ENCODE measurements at regions not wholly inside any gene's neighbourhood (a gene's known extent, or its start where the extent isn't known, plus 50 kb on each side); places are given as distances from the start of the nearest gene placed in this dataset.

- 87 to 90% methylated on average over 4 of the region's 4 CpGs for WGBS, 2 donors
- Histone ChIP-seq H3K27ac (no peak overlapping the region), H3K4me1 (no peaks in the 10 kb centered on the region), H3K36me3 (no peaks in the 10 kb centered on the region), H3K9me3 (no peaks in the 10 kb centered on the region), H3K27me3 (no peaks in the 10 kb centered on the region), H3K4me3 (no peak overlapping the region)
- no peak for DNase-seq (ENCODE audit: low spot score in 2 of 2)
- TF ChIP-seq POLR2A (IDR thresholded peaks at IDR 0.05): no peak
Measured at GRCh38 chr15:97592778-97593177, 367.7 kb upstream of the ARRDC4 start.

- H3K36me3 ChIP-seq: no peaks in the 10 kb centered on the region
- H3K27ac ChIP-seq: no peak overlapping the region
- WGBS, 2 donors: 76 to 84% methylated on average over 5 of the region's 5 CpGs
- no peaks in the 10 kb centered on the region for H3K27me3 ChIP-seq
- H3K9me3 ChIP-seq: no peaks in the 10 kb centered on the region
- H3K4me3 ChIP-seq: no peak overlapping the region
- no peaks in the 10 kb centered on the region for H3K4me1 ChIP-seq
- no peak for DNase-seq (ENCODE audit: low spot score in 2 of 2)
- TF ChIP-seq CTCF (IDR thresholded peaks at IDR 0.05) (no peak), EP300 (IDR thresholded peaks at IDR 0.05) (no peak), POLR2A (IDR thresholded peaks at IDR 0.05) (no peak)
Measured at GRCh38 chr15:97597801-97598200, 362.7 kb upstream of the ARRDC4 start.

- no peak overlapping the region for H3K4me3 ChIP-seq
- H3K9me3 ChIP-seq: no peaks in the 10 kb centered on the region
- H3K4me1 ChIP-seq: no peaks in the 10 kb centered on the region
- H3K36me3 ChIP-seq: no peaks in the 10 kb centered on the region
- H3K27me3 ChIP-seq: no peaks in the 10 kb centered on the region
- no peak for TF ChIP-seq EP300 (IDR thresholded peaks at IDR 0.05)
- no peak for TF ChIP-seq CTCF (IDR thresholded peaks at IDR 0.05)
- no peak for TF ChIP-seq POLR2A (IDR thresholded peaks at IDR 0.05)
- no peak for DNase-seq (ENCODE audit: low spot score in 2 of 2)
- 72 to 75% methylated on average over 6 of the region's 6 CpGs for WGBS, 2 donors
- no peak overlapping the region for H3K27ac ChIP-seq
Measured at GRCh38 chr15:97598353-97598798, 362.1 kb upstream of the ARRDC4 start.

GRCh38 chr15:97600190-97600589 lies 360.3 kb upstream of the ARRDC4 start:
- TF ChIP-seq EP300 (IDR thresholded peaks at IDR 0.05) (no peak), POLR2A (IDR thresholded peaks at IDR 0.05) (no peak), CTCF (IDR thresholded peaks at IDR 0.05) (no peak)
- no peaks in the 10 kb centered on the region for H3K9me3 ChIP-seq
- H3K27ac ChIP-seq: no peak overlapping the region
- no peaks in the 10 kb centered on the region for H3K27me3 ChIP-seq
- DNase-seq (ENCODE audit: low spot score in 2 of 2): no peak
- no peak overlapping the region for H3K4me3 ChIP-seq
- no peaks in the 10 kb centered on the region for H3K4me1 ChIP-seq
- no peaks in the 10 kb centered on the region for H3K36me3 ChIP-seq
- WGBS, 2 donors: 77 to 84% methylated on average over 5 of the region's 5 CpGs

GRCh38 chr15:97604677-97605076 lies 355.8 kb upstream of the ARRDC4 start:
- no peaks in the 10 kb centered on the region for H3K27me3 ChIP-seq
- H3K27ac ChIP-seq: no peak overlapping the region
- DNase-seq (ENCODE audit: low spot score in 2 of 2): no peak
- no peak for TF ChIP-seq POLR2A (IDR thresholded peaks at IDR 0.05)
- no peak for TF ChIP-seq CTCF (IDR thresholded peaks at IDR 0.05)
- no peak for TF ChIP-seq EP300 (IDR thresholded peaks at IDR 0.05)
- 40 to 48% methylated on average over 2 of the region's 2 CpGs for WGBS, 2 donors
- H3K9me3 ChIP-seq: peaks cover 0 to 14% (median under 1%) of the 10 kb centered on the region in 4 donors
- no peaks in the 10 kb centered on the region for H3K4me1 ChIP-seq
- no peaks in the 10 kb centered on the region for H3K36me3 ChIP-seq
- H3K4me3 ChIP-seq: no peak overlapping the region

GRCh38 chr15:97615114-97615513 lies 345.4 kb upstream of the ARRDC4 start:
- TF ChIP-seq CTCF (IDR thresholded peaks at IDR 0.05) (no peak), EP300 (IDR thresholded peaks at IDR 0.05) (no peak), POLR2A (IDR thresholded peaks at IDR 0.05) (no peak)
- 90 to 93% methylated on average over 1 of the region's 1 CpG for WGBS, 2 donors

More at GRCh38 chr15:97615114-97615513, 345.4 kb upstream of the ARRDC4 start:
- H3K27ac ChIP-seq: no peak overlapping the region
- H3K9me3 ChIP-seq: peaks cover 0 to 31% (median 5%) of the 10 kb centered on the region in 4 donors
- no peak overlapping the region for H3K4me3 ChIP-seq
- H3K27me3 ChIP-seq: no peaks in the 10 kb centered on the region
- no peaks in the 10 kb centered on the region for H3K4me1 ChIP-seq
- no peak for DNase-seq (ENCODE audit: low spot score in 2 of 2)
- no peaks in the 10 kb centered on the region for H3K36me3 ChIP-seq

Measured in tibial nerve (tissue), 4 donors.